Uterus (tissue), 2 donors: ENCODE measurements at regions not wholly inside any gene's neighbourhood (a gene's known extent, or its start where the extent isn't known, plus 50 kb on each side); places are given as distances from the start of the nearest gene placed in this dataset.

Source experiments
- CTCF ChIP-seq, 4 experiments: fragments of 200-600 bp in 2 of 4; fragments of 450-650 bp in 2 of 4; sonication (generic) in 2 of 4; IDR thresholded peaks; one replicate each; pipeline ENCODE4 v1.5.1; 2016 to 2019; ENCODE audit warnings: antibody characterized with exemption in 4 of 4, mild to moderate bottlenecking in 2 of 4, moderate library complexity in 1 of 4
- POLR2A ChIP-seq, 2 donors: fragments of 450-650 bp; IDR thresholded peaks; one replicate each; pipeline ENCODE4 v1.6.1; 2016; ENCODE audit warnings: antibody characterized with exemption in 2 of 2, mild to moderate bottlenecking in 1 of 2, moderate library complexity in 1 of 2

DNA sequence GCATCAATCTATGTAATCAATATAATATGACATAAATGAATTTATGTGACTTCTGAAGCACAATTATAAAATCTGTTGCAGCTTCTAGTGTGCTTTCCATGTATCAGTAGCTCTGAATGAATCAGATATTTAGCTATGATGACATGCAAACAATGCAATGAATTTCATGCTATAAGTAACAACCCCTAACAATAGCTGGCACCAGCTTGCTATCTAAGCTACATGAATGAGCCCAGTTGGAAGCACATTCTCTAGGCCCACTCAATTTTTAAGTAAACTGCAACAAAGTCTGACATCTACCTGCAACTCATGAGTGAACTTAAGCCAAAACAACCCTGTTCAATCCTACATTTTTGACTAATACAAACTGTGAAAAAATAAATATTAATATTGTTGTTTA, 507.3 kb upstream of the ROBO1 start:
- TF ChIP-seq POLR2A (IDR thresholded peaks at IDR 0.05): no peak
- no peak for TF ChIP-seq CTCF (IDR thresholded peaks at IDR 0.05)
